Effector memory CD8-positive, alpha-beta T cell (primary cell): ENCODE measurements at regions not wholly inside any gene's neighbourhood (a gene's known extent, or its start where the extent isn't known, plus 50 kb on each side); places are given as distances from the start of the nearest gene placed in this dataset.

Experiments
- ATAC-seq: fragments of 150-1000 bp; cut with Tn5 transposase; replicated peaks from 2 replicates; pipeline ENCODE4 v1.10.0; 2021; ENCODE audit warnings: mild to moderate bottlenecking, moderate library complexity
- DNase-seq, 3 experiments: peaks; one replicate each; pipeline ENCODE4 v3.0.0; 2021
- H3K27ac Mint-ChIP-seq, 2 donors: one replicate each; pipeline ENCODE4 v1.8.0; 2022; ENCODE audit warnings: mild to moderate bottlenecking in 2 of 2, mixed read lengths in 2 of 2, moderate library complexity in 2 of 2
- H3K27me3 Mint-ChIP-seq, 2 donors: one replicate each; pipeline ENCODE4 v1.8.0; 2022; ENCODE audit warnings: mixed read lengths in 2 of 2
- H3K36me3 Mint-ChIP-seq: one replicate; pipeline ENCODE4 v1.8.0; 2022; ENCODE audit warnings: mild to moderate bottlenecking, moderate library complexity, mixed read lengths; ENCODE audit not compliant: insufficient read depth
- H3K4me1 Mint-ChIP-seq, 2 donors: one replicate each; pipeline ENCODE4 v1.8.0; 2022; ENCODE audit warnings: low read depth in 2 of 2, mixed read lengths in 2 of 2
- H3K4me3 Mint-ChIP-seq, 2 donors: one replicate each; pipeline ENCODE4 v1.8.0; 2022; ENCODE audit warnings: mild to moderate bottlenecking in 2 of 2, mixed read lengths in 2 of 2, moderate library complexity in 2 of 2
- H3K9me3 Mint-ChIP-seq, 2 donors: one replicate each; pipeline ENCODE4 v1.8.0; 2022; ENCODE audit warnings: mixed read lengths in 2 of 2

- no peak overlapping the region for H3K27ac Mint-ChIP-seq
- no peak overlapping the region for H3K4me3 Mint-ChIP-seq
- H3K36me3 Mint-ChIP-seq, result peaks cover 4% of the 10 kb centered on the region
- H3K9me3 Mint-ChIP-seq, result no peaks in the 10 kb centered on the region
- no peaks in the 10 kb centered on the region for H3K27me3 Mint-ChIP-seq
- ATAC-seq (no peak), DNase-seq (no peak)
- peaks cover 31 to 37% of the 10 kb centered on the region in 2 donors for H3K4me1 Mint-ChIP-seq
Measured at GRCh38 chr13:40391788-40392187, 274.7 kb downstream of the FOXO1 start.

DNA sequence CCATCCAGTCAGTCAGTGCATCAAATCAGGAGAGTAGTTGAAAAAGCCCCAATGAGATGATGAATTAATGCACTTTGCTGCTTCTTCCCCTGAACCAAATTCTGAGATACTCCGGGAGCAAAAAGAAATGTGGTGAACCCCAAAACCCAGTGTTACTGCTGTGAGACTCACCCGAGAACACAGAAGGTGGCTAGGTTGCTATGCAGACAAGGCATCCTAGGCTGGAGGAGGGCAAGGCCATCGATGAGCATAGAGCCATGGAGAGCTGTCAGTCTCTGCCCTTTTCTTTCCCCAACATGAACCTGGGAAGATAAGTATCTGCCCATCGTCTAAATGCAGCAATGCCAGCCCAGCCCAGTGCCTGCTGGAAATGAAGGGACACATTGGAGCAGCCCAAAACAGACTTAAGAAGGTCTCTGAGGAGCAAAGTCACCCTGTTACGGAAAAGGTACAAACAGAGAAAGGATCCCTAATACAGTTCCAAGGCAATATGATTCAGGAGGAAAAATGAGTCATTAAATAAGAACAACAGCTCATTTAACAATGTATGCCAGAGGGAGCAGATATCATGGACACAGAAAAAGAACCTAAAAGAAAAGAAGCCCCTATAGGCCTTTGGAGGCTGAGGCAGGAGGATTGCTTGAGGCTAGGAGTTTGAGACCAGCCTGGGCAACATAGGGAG, 272.0 kb downstream of the FOXO1 start:
- Mint-ChIP-seq H3K4me3 (no peak overlapping the region), H3K27ac (peak overlapping the region in 1 of 2 donors; percentile 87), H3K27me3 (no peaks in the 10 kb centered on the region), H3K9me3 (no peaks in the 10 kb centered on the region), H3K36me3 (no peaks in the 10 kb centered on the region), H3K4me1 (peaks cover 12 to 17% of the 10 kb centered on the region in 2 donors)
- ATAC-seq (peak; percentile 69), DNase-seq (no peak)

- no peak overlapping the region for H3K27ac Mint-ChIP-seq
- no peaks in the 10 kb centered on the region for H3K9me3 Mint-ChIP-seq
- DNase-seq, result no peak
- no peaks in the 10 kb centered on the region for H3K36me3 Mint-ChIP-seq
- H3K4me3 Mint-ChIP-seq, result no peak overlapping the region
- no peaks in the 10 kb centered on the region for H3K27me3 Mint-ChIP-seq
- ATAC-seq, result no peak
- peaks cover 11 to 18% of the 10 kb centered on the region in 2 donors for H3K4me1 Mint-ChIP-seq
Measured at GRCh38 chr13:40398065-40398464, 268.4 kb downstream of the FOXO1 start.

DNA sequence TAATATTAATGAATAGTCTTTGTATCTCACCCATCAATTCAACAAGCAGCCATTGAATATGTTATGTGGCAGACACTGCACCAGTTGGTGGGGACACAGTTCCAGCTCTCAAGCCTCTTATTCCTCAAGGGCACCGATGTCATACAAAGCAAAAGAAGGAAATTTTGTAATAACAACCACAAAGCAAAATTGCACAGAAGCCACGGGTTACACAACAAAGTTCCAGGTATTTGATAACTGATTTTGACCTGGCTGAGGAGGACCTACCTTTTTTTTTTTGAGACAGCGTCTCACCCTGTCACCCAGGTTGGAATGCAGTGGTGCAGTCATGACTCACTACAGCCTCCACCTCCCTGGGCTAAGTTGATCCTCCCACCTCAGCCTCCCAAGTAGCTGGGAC, 266.7 kb downstream of the FOXO1 start:
- no peaks in the 10 kb centered on the region for H3K36me3 Mint-ChIP-seq

GRCh38 chr13:40401911-40402776, 264.3 kb downstream of the FOXO1 start:
- Mint-ChIP-seq H3K27me3 (no peaks in the 10 kb centered on the region), H3K27ac (peak overlapping the region in 1 of 2 donors; percentile 27), H3K9me3 (no peaks in the 10 kb centered on the region), H3K36me3 (no peaks in the 10 kb centered on the region), H3K4me1 (peaks cover 6 to 11% of the 10 kb centered on the region in 2 donors), H3K4me3 (peak overlapping the region in 1 of 2 donors; percentile 21)
- DNase-seq, result no peak
- peak; percentile 69 for ATAC-seq

More for the DNA sequence above, 266.7 kb downstream of the FOXO1 start:
- H3K9me3 Mint-ChIP-seq, result no peaks in the 10 kb centered on the region
- no peak overlapping the region for H3K4me3 Mint-ChIP-seq
- ATAC-seq (no peak), DNase-seq (no peak)
- H3K27me3 Mint-ChIP-seq, result no peaks in the 10 kb centered on the region
- H3K27ac Mint-ChIP-seq, result no peak overlapping the region
- H3K4me1 Mint-ChIP-seq, result peaks cover 4 to 11% of the 10 kb centered on the region in 2 donors

GRCh38 chr13:40402931-40403431, 263.5 kb downstream of the FOXO1 start:
- H3K27me3 Mint-ChIP-seq, result no peaks in the 10 kb centered on the region
- H3K4me3 Mint-ChIP-seq, result peak overlapping the region in 1 of 2 donors; percentile 21
- no peak for ATAC-seq
- H3K27ac Mint-ChIP-seq, result peak overlapping the region in 1 of 2 donors; percentile 27
- DNase-seq, result no peak
- no peaks in the 10 kb centered on the region for H3K36me3 Mint-ChIP-seq
- no peaks in the 10 kb centered on the region for H3K9me3 Mint-ChIP-seq
- H3K4me1 Mint-ChIP-seq, result peaks cover 6 to 11% of the 10 kb centered on the region in 2 donors

DNA sequence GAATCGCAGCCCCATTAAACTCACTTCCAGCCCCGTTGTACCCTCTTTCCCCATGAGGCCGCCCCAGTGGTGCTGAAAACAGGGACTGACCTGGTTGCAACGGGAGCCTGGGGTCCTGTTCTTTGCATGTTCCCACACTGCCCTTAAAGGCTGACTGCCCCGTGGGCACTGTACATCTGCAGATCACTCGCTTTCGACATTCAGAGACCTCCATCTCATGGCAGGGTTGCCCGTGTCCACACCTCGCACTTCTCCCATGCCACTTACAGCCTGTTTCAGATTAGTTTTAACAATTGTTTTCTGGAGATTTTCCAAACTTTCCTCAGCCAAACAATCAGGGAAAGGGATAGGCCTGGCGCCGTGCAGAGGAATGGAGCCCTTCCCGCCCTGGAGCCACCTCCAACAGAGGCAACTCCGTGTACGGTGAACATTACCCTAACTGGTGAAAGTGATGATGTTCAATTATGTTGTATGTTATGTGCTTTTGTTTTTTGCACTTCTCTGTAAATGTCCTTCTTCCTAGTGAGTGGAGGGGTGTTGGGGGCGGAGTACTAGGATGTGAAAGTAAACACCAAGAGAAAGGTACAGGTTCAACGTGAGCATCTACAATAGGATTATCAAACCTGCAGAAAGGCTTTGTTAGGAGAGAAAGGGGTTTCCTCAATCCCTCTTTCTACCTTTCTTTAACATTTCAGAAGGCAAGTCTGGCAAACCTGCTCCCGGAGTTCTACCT, 262.8 kb downstream of the FOXO1 start:
- DNase-seq (no peak), ATAC-seq (no peak)
- H3K4me1 Mint-ChIP-seq, result peaks cover 6 to 11% of the 10 kb centered on the region in 2 donors
- H3K4me3 Mint-ChIP-seq, result no peak overlapping the region
- H3K36me3 Mint-ChIP-seq, result no peaks in the 10 kb centered on the region
- no peak overlapping the region for H3K27ac Mint-ChIP-seq
- no peaks in the 10 kb centered on the region for H3K9me3 Mint-ChIP-seq
- no peaks in the 10 kb centered on the region for H3K27me3 Mint-ChIP-seq

DNA sequence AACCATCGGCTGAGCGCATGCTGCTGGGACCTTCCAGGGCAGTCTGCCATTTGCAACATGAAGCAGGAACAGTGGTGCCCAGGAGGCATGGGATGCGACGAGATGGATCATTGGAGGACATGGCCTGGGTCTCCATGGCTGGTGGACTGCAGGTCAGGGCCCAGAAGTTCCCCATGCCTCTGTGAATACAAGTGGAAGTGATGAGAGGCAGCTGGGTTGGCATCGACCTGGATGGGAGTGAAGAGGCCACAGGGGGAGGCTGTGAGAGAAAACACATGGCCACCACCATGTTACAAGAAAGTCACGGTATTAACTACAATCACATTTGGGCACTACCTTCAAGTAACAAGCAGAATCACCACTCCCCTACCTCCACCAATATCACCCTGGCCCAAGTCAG, 262.0 kb downstream of the FOXO1 start:
- Mint-ChIP-seq H3K4me3 (no peak overlapping the region), H3K4me1 (peaks cover 6 to 11% of the 10 kb centered on the region in 2 donors), H3K9me3 (no peaks in the 10 kb centered on the region), H3K36me3 (no peaks in the 10 kb centered on the region), H3K27me3 (no peaks in the 10 kb centered on the region), H3K27ac (no peak overlapping the region)
- DNase-seq, result no peak
- no peak for ATAC-seq

DNA sequence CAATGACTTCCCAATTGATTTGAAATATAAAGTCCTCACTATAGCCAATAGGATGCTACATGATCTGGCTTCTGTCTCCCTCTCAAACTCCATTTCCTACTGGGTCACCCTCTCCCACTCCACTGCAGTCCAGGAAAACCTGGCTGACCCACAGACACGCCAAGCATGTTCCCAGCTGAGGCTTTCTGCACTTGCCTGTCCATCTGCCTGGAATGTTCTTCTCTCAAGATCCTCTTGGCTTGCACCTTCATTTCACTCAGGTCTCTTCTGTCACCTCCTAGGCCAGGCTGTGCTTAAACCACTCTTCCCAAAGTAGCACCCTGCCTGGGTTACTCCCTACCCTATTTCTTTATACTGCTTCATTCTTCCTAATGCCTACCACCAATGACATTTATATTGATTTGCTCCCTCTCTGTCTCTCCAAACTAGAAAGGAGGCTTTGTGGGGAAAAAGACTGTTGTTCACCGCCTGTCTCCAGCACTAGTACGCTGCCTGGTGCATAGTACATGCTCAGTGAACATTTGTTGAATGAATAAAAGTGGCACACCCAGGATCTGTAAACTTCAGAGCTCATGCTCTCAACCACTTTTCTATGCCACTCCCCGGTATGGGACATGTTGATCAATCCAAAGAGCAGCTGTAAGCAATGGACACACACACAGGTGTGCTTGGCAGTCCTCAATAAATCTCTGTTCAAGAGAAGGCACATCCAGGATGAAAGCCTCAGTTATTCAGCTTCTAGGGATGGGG, 261.3 kb downstream of the FOXO1 start:
- DNase-seq (no peak), ATAC-seq (no peak)
- H3K4me3 Mint-ChIP-seq, result no peak overlapping the region
- H3K9me3 Mint-ChIP-seq, result no peaks in the 10 kb centered on the region
- no peak overlapping the region for H3K27ac Mint-ChIP-seq
- H3K27me3 Mint-ChIP-seq, result no peaks in the 10 kb centered on the region
- peaks cover 6 to 11% of the 10 kb centered on the region in 2 donors for H3K4me1 Mint-ChIP-seq
- no peaks in the 10 kb centered on the region for H3K36me3 Mint-ChIP-seq

GRCh38 chr13:40406405-40407120, 259.9 kb downstream of the FOXO1 start:
- Mint-ChIP-seq H3K27me3 (no peaks in the 10 kb centered on the region), H3K27ac (no peak overlapping the region), H3K4me3 (no peak overlapping the region), H3K36me3 (no peaks in the 10 kb centered on the region), H3K4me1 (peaks cover 6 to 7% of the 10 kb centered on the region in 2 donors), H3K9me3 (no peaks in the 10 kb centered on the region)
- DNase-seq (no peak), ATAC-seq (no peak)

- H3K4me3 Mint-ChIP-seq, result no peak overlapping the region
- H3K9me3 Mint-ChIP-seq, result no peaks in the 10 kb centered on the region
- H3K36me3 Mint-ChIP-seq, result no peaks in the 10 kb centered on the region
- H3K4me1 Mint-ChIP-seq, result peaks cover 2 to 3% of the 10 kb centered on the region in 2 donors
- ATAC-seq (no peak), DNase-seq (no peak)
- H3K27ac Mint-ChIP-seq, result no peak overlapping the region
- H3K27me3 Mint-ChIP-seq, result no peaks in the 10 kb centered on the region
Measured at GRCh38 chr13:40407567-40407966, 258.9 kb downstream of the FOXO1 start.

- Mint-ChIP-seq H3K27ac (no peak overlapping the region), H3K4me1 (peaks cover 0 to 2% of the 10 kb centered on the region in 2 donors), H3K36me3 (no peaks in the 10 kb centered on the region), H3K27me3 (peaks cover 0 to 5% of the 10 kb centered on the region in 2 donors), H3K9me3 (no peaks in the 10 kb centered on the region), H3K4me3 (no peak overlapping the region)
- DNase-seq (no peak), ATAC-seq (no peak)
Measured at GRCh38 chr13:40408602-40409001, 257.8 kb downstream of the FOXO1 start.
